ENCODE measurements at regions not wholly inside any gene's neighbourhood (a gene's known extent, or its start where the extent isn't known, plus 50 kb on each side); places are given as distances from the start of the nearest gene placed in this dataset.

GRCh38 chr4:137609718-137610430, 77.6 kb upstream of the PCDH18 start:
- 46 to 56% methylated on average over 4 of the region's 4 CpGs for WGBS, 2 donors
- DNase-seq (no peak), ATAC-seq (ENCODE audit: low FRiP score in 2 of 2) (peak in 1 of 2 donors; percentile 66)
- Histone ChIP-seq H3K4me3 (peak overlapping the region in 1 of 4 donors; percentile 9), H3K9me3 (no peaks in the 10 kb centered on the region), H3K36me3 (no peaks in the 10 kb centered on the region), H3K27ac (peak overlapping the region in 2 of 4 donors; percentile 35 to 48), H3K4me1 (no peaks in the 10 kb centered on the region), H3K27me3 (no peaks in the 10 kb centered on the region)
- TF ChIP-seq EP300 (IDR thresholded peaks at IDR 0.05): no peak

GRCh38 chr4:137608085-137608484, 75.8 kb upstream of the PCDH18 start:
- H3K9me3 ChIP-seq: no peaks in the 10 kb centered on the region
- 86 to 100% methylated on average over 1 of the region's 1 CpG for WGBS, 2 donors
- H3K4me1 ChIP-seq: no peaks in the 10 kb centered on the region
- H3K27ac ChIP-seq: no peak overlapping the region
- DNase-seq (no peak), ATAC-seq (ENCODE audit: low FRiP score in 2 of 2) (no peak)
- TF ChIP-seq EP300 (IDR thresholded peaks at IDR 0.05) (no peak), CTCF (IDR thresholded peaks at IDR 0.05) (no peak), POLR2A (IDR thresholded peaks at IDR 0.05) (no peak), POLR2AphosphoS5 (IDR thresholded peaks at IDR 0.05) (no peak)
- no peaks in the 10 kb centered on the region for H3K36me3 ChIP-seq
- no peak overlapping the region for H3K4me3 ChIP-seq
- no peaks in the 10 kb centered on the region for H3K27me3 ChIP-seq

GRCh38 chr4:137602436-137602835, 70.1 kb upstream of the PCDH18 start:
- no peaks in the 10 kb centered on the region for H3K36me3 ChIP-seq
- no peaks in the 10 kb centered on the region for H3K27me3 ChIP-seq
- ATAC-seq (ENCODE audit: low FRiP score in 2 of 2) (no peak), DNase-seq (no peak)
- no peak overlapping the region for H3K4me3 ChIP-seq
- TF ChIP-seq POLR2AphosphoS5 (IDR thresholded peaks at IDR 0.05) (no peak), EP300 (IDR thresholded peaks at IDR 0.05) (no peak), POLR2A (IDR thresholded peaks at IDR 0.05) (no peak)
- no peak overlapping the region for H3K27ac ChIP-seq
- no peaks in the 10 kb centered on the region for H3K9me3 ChIP-seq
- WGBS, 2 donors: 60 to 69% methylated on average over 2 of the region's 2 CpGs
- H3K4me1 ChIP-seq: no peaks in the 10 kb centered on the region

DNA sequence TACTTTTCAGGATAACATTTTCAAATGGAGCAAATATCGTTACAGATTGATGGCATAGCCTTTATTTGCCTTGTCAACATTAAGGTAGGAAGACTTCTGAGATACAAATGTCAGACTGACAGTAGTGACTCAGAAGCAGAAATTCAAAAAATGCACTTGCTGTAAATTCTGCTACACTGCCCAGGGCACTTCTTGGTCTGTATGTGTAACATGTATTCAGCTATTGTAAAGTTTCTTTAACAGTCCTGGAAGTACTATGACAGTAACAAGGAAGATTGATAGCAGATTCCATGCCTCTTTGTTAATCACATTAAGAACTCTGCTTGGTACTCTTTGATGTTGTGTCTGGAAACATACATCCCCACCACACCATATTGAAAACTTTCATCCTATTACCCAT, 69.6 kb upstream of the PCDH18 start:
- Histone ChIP-seq H3K4me3 (no peak overlapping the region), H3K4me1 (no peaks in the 10 kb centered on the region), H3K27me3 (no peaks in the 10 kb centered on the region), H3K36me3 (no peaks in the 10 kb centered on the region), H3K27ac (no peak overlapping the region), H3K9me3 (no peaks in the 10 kb centered on the region)
- WGBS, 2 donors: 50 to 88% methylated on average over 1 of the region's 1 CpG
- no peak for DNase-seq
- ATAC-seq (ENCODE audit: low FRiP score in 2 of 2): no peak
- TF ChIP-seq EP300 (IDR thresholded peaks at IDR 0.05) (no peak), POLR2A (IDR thresholded peaks at IDR 0.05) (no peak), CTCF (IDR thresholded peaks at IDR 0.05) (no peak), POLR2AphosphoS5 (IDR thresholded peaks at IDR 0.05) (no peak)

DNA sequence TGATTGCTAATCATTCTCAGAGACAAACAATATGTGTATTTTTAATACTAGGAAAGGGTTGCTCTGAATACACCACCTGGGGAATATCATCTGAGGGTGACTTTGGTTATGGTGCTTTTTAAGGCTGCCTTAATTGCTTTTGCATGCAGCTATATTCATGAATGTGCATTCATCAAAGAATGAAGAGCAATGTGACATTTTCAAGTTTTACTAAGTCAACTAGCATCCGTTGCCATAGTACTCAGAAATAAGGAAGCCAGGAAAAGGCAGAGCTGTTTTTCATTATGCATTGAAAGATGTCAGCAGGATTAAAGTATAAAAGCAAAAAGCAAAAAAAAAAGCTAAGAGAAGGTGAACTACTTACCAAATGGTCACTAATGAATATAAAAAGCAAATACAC, 67.4 kb upstream of the PCDH18 start:
- ATAC-seq (ENCODE audit: low FRiP score in 2 of 2): no peak

More for the DNA sequence above, 67.4 kb upstream of the PCDH18 start:
- H3K9me3 ChIP-seq: no peaks in the 10 kb centered on the region
- 79 to 80% methylated on average over 1 of the region's 1 CpG for WGBS, 2 donors
- no peak overlapping the region for H3K27ac ChIP-seq
- H3K4me1 ChIP-seq: no peaks in the 10 kb centered on the region
- no peaks in the 10 kb centered on the region for H3K27me3 ChIP-seq
- no peak for DNase-seq
- no peaks in the 10 kb centered on the region for H3K36me3 ChIP-seq
- H3K4me3 ChIP-seq: no peak overlapping the region
- no peak for TF ChIP-seq POLR2A (IDR thresholded peaks at IDR 0.05)
- TF ChIP-seq EP300 (IDR thresholded peaks at IDR 0.05): no peak
- TF ChIP-seq POLR2AphosphoS5 (IDR thresholded peaks at IDR 0.05): no peak
- no peak for TF ChIP-seq CTCF (IDR thresholded peaks at IDR 0.05)

All from upper lobe of left lung (tissue), 6 donors.